Panc1 (cell line): ENCODE measurements at regions not wholly inside any gene's neighbourhood (a gene's known extent, or its start where the extent isn't known, plus 50 kb on each side); places are given as distances from the start of the nearest gene placed in this dataset.

ENCODE experiments used
- TCF7L2 ChIP-seq: IDR thresholded peaks from 2 replicates; pipeline ENCODE4 v1.6.1; 2011; ENCODE audit warnings: mild to moderate bottlenecking, low read depth, low read length, inconsistent platforms
- TF ChIP-seq, protein P1 (sequence below), 2 experiments: IDR thresholded peaks; 2 replicates each; pipeline ENCODE4 v1.6.1; 2011 to 2012; ENCODE audit warnings: low read depth in 2 of 2, control low read depth in 1 of 2, low read length in 1 of 2, mild to moderate bottlenecking in 1 of 2, moderate library complexity in 1 of 2; ENCODE audit not compliant: insufficient read depth in 1 of 2

DNA sequence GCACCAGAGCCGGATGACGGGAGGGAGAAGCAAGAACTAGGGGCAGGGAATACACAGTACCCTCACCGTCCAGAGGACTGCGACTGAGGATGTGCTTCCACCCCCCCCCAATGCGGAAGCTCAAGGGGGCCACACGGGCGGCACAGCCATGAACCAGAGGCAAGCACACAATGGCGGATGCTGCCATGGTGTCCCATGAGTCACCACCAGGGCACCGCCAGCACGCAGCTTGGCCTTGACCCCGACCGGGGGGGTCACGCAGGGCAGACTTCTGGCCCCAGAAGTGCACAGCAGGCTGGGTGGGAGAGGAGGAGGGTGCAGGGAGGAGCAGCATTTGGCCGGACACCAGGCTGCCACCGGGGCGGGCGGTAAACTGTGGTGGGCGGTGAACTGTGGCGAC is 83.5 kb upstream of the ZNF254 start:
- TF ChIP-seq TCF7L2, result no peak
- TF ChIP-seq, protein P1, sequence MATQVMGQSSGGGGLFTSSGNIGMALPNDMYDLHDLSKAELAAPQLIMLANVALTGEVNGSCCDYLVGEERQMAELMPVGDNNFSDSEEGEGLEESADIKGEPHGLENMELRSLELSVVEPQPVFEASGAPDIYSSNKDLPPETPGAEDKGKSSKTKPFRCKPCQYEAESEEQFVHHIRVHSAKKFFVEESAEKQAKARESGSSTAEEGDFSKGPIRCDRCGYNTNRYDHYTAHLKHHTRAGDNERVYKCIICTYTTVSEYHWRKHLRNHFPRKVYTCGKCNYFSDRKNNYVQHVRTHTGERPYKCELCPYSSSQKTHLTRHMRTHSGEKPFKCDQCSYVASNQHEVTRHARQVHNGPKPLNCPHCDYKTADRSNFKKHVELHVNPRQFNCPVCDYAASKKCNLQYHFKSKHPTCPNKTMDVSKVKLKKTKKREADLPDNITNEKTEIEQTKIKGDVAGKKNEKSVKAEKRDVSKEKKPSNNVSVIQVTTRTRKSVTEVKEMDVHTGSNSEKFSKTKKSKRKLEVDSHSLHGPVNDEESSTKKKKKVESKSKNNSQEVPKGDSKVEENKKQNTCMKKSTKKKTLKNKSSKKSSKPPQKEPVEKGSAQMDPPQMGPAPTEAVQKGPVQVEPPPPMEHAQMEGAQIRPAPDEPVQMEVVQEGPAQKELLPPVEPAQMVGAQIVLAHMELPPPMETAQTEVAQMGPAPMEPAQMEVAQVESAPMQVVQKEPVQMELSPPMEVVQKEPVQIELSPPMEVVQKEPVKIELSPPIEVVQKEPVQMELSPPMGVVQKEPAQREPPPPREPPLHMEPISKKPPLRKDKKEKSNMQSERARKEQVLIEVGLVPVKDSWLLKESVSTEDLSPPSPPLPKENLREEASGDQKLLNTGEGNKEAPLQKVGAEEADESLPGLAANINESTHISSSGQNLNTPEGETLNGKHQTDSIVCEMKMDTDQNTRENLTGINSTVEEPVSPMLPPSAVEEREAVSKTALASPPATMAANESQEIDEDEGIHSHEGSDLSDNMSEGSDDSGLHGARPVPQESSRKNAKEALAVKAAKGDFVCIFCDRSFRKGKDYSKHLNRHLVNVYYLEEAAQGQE (IDR thresholded peaks at IDR 0.05; ENCODE audit: insufficient read depth in 1 of 2, low read depth in 2 of 2, low read length in 1 of 2), result no peak
